ENCODE measurements at regions not wholly inside any gene's neighbourhood (a gene's known extent, or its start where the extent isn't known, plus 50 kb on each side); places are given as distances from the start of the nearest gene placed in this dataset.
"Not testable (repeated sequence)": the region's sequence is repeated elsewhere in the genome, so short reads cannot be mapped to it uniquely, and the experiment has no call there.

GRCh38 chr1:149279015-149279414, 175.7 kb upstream of the NBPF9 start:
- TF ChIP-seq CTCF, POLR2A, POLR2AphosphoS5 (IDR thresholded peaks at IDR 0.05): not testable (repeated sequence)
